ENCODE measurements at regions not wholly inside any gene's neighbourhood (a gene's known extent, or its start where the extent isn't known, plus 50 kb on each side); places are given as distances from the start of the nearest gene placed in this dataset.
"Not testable (repeated sequence)": the region's sequence is repeated elsewhere in the genome, so short reads cannot be mapped to it uniquely, and the experiment has no call there.

GRCh38 chr2:87533390-87534272 is 214.3 kb upstream of the PLGLB2 start:
- not testable (repeated sequence) for H3K4me3 ChIP-seq (ENCODE audit: low read depth, low read length); H3K4me1 ChIP-seq (ENCODE audit: control insufficient read depth, insufficient read depth, low read length); H3K27me3 ChIP-seq (ENCODE audit: control insufficient read depth, insufficient read depth, low read length); H3K36me3 ChIP-seq (ENCODE audit: control insufficient read depth, insufficient read depth, low read length); H3K27ac ChIP-seq (ENCODE audit: low read depth, low read length); H3K9ac ChIP-seq (ENCODE audit: low read depth, low read length); H3K9me3 ChIP-seq (ENCODE audit: control insufficient read depth, insufficient read depth, low read length)

- not testable (repeated sequence) for H3K9ac ChIP-seq (ENCODE audit: low read depth, low read length); H3K9me3 ChIP-seq (ENCODE audit: control insufficient read depth, insufficient read depth, low read length); H3K27me3 ChIP-seq (ENCODE audit: control insufficient read depth, insufficient read depth, low read length); H3K4me3 ChIP-seq (ENCODE audit: low read depth, low read length); H3K27ac ChIP-seq (ENCODE audit: low read depth, low read length); H3K4me1 ChIP-seq (ENCODE audit: control insufficient read depth, insufficient read depth, low read length); H3K36me3 ChIP-seq (ENCODE audit: control insufficient read depth, insufficient read depth, low read length)
These were observed 213.5 kb upstream of the PLGLB2 start for GRCh38 chr2:87534273-87534889.

GRCh38 chr2:87536427-87536826 is 211.5 kb upstream of the PLGLB2 start:
- H3K9ac ChIP-seq (ENCODE audit: low read depth, low read length); H3K9me3 ChIP-seq (ENCODE audit: control insufficient read depth, insufficient read depth, low read length); H3K4me1 ChIP-seq (ENCODE audit: control insufficient read depth, insufficient read depth, low read length); H3K27ac ChIP-seq (ENCODE audit: low read depth, low read length); H3K4me3 ChIP-seq (ENCODE audit: low read depth, low read length); H3K27me3 ChIP-seq (ENCODE audit: control insufficient read depth, insufficient read depth, low read length); H3K36me3 ChIP-seq (ENCODE audit: control insufficient read depth, insufficient read depth, low read length): not testable (repeated sequence)

GRCh38 chr2:87537251-87537671 is 210.6 kb upstream of the PLGLB2 start:
- H3K4me3 ChIP-seq (ENCODE audit: low read depth, low read length); H3K27me3 ChIP-seq (ENCODE audit: control insufficient read depth, insufficient read depth, low read length); H3K4me1 ChIP-seq (ENCODE audit: control insufficient read depth, insufficient read depth, low read length); H3K36me3 ChIP-seq (ENCODE audit: control insufficient read depth, insufficient read depth, low read length); H3K9me3 ChIP-seq (ENCODE audit: control insufficient read depth, insufficient read depth, low read length); H3K27ac ChIP-seq (ENCODE audit: low read depth, low read length); H3K9ac ChIP-seq (ENCODE audit: low read depth, low read length): not testable (repeated sequence)

GRCh38 chr2:87538268-87538667 is 209.6 kb upstream of the PLGLB2 start:
- not testable (repeated sequence) for H3K9ac ChIP-seq (ENCODE audit: low read depth, low read length); H3K9me3 ChIP-seq (ENCODE audit: control insufficient read depth, insufficient read depth, low read length); H3K27ac ChIP-seq (ENCODE audit: low read depth, low read length); H3K36me3 ChIP-seq (ENCODE audit: control insufficient read depth, insufficient read depth, low read length); H3K4me1 ChIP-seq (ENCODE audit: control insufficient read depth, insufficient read depth, low read length); H3K4me3 ChIP-seq (ENCODE audit: low read depth, low read length); H3K27me3 ChIP-seq (ENCODE audit: control insufficient read depth, insufficient read depth, low read length)

- not testable (repeated sequence) for H3K9ac ChIP-seq (ENCODE audit: low read depth, low read length); H3K27ac ChIP-seq (ENCODE audit: low read depth, low read length)
These were observed 208.5 kb upstream of the PLGLB2 start for GRCh38 chr2:87539151-87539943.

GRCh38 chr2:87540242-87540641 is 207.6 kb upstream of the PLGLB2 start:
- not testable (repeated sequence) for H3K27ac ChIP-seq (ENCODE audit: low read depth, low read length); H3K9ac ChIP-seq (ENCODE audit: low read depth, low read length); H3K9me3 ChIP-seq (ENCODE audit: control insufficient read depth, insufficient read depth, low read length); H3K36me3 ChIP-seq (ENCODE audit: control insufficient read depth, insufficient read depth, low read length); H3K4me1 ChIP-seq (ENCODE audit: control insufficient read depth, insufficient read depth, low read length); H3K27me3 ChIP-seq (ENCODE audit: control insufficient read depth, insufficient read depth, low read length); H3K4me3 ChIP-seq (ENCODE audit: low read depth, low read length)

More at GRCh38 chr2:87539151-87539943, 208.5 kb upstream of the PLGLB2 start:
- H3K9me3 ChIP-seq (ENCODE audit: control insufficient read depth, insufficient read depth, low read length); H3K4me1 ChIP-seq (ENCODE audit: control insufficient read depth, insufficient read depth, low read length); H3K4me3 ChIP-seq (ENCODE audit: low read depth, low read length); H3K36me3 ChIP-seq (ENCODE audit: control insufficient read depth, insufficient read depth, low read length); H3K27me3 ChIP-seq (ENCODE audit: control insufficient read depth, insufficient read depth, low read length): not testable (repeated sequence)

- not testable (repeated sequence) for H3K9me3 ChIP-seq (ENCODE audit: control insufficient read depth, insufficient read depth, low read length); H3K36me3 ChIP-seq (ENCODE audit: control insufficient read depth, insufficient read depth, low read length); H3K9ac ChIP-seq (ENCODE audit: low read depth, low read length); H3K4me1 ChIP-seq (ENCODE audit: control insufficient read depth, insufficient read depth, low read length); H3K27ac ChIP-seq (ENCODE audit: low read depth, low read length); H3K27me3 ChIP-seq (ENCODE audit: control insufficient read depth, insufficient read depth, low read length); H3K4me3 ChIP-seq (ENCODE audit: low read depth, low read length)
These were observed 205.2 kb upstream of the PLGLB2 start for GRCh38 chr2:87542599-87543174.

- not testable (repeated sequence) for H3K4me3 ChIP-seq (ENCODE audit: low read depth, low read length); H3K9ac ChIP-seq (ENCODE audit: low read depth, low read length); H3K4me1 ChIP-seq (ENCODE audit: control insufficient read depth, insufficient read depth, low read length); H3K36me3 ChIP-seq (ENCODE audit: control insufficient read depth, insufficient read depth, low read length); H3K9me3 ChIP-seq (ENCODE audit: control insufficient read depth, insufficient read depth, low read length); H3K27ac ChIP-seq (ENCODE audit: low read depth, low read length); H3K27me3 ChIP-seq (ENCODE audit: control insufficient read depth, insufficient read depth, low read length)
These were observed 204.1 kb upstream of the PLGLB2 start for GRCh38 chr2:87543797-87544196.

- not testable (repeated sequence) for H3K9me3 ChIP-seq (ENCODE audit: control insufficient read depth, insufficient read depth, low read length); H3K9ac ChIP-seq (ENCODE audit: low read depth, low read length); H3K4me3 ChIP-seq (ENCODE audit: low read depth, low read length); H3K27ac ChIP-seq (ENCODE audit: low read depth, low read length); H3K36me3 ChIP-seq (ENCODE audit: control insufficient read depth, insufficient read depth, low read length); H3K4me1 ChIP-seq (ENCODE audit: control insufficient read depth, insufficient read depth, low read length); H3K27me3 ChIP-seq (ENCODE audit: control insufficient read depth, insufficient read depth, low read length)
These were observed 200.8 kb upstream of the PLGLB2 start for GRCh38 chr2:87547106-87547505.

- H3K9me3 ChIP-seq (ENCODE audit: control insufficient read depth, insufficient read depth, low read length); H3K27me3 ChIP-seq (ENCODE audit: control insufficient read depth, insufficient read depth, low read length); H3K36me3 ChIP-seq (ENCODE audit: control insufficient read depth, insufficient read depth, low read length); H3K9ac ChIP-seq (ENCODE audit: low read depth, low read length); H3K4me3 ChIP-seq (ENCODE audit: low read depth, low read length); H3K4me1 ChIP-seq (ENCODE audit: control insufficient read depth, insufficient read depth, low read length); H3K27ac ChIP-seq (ENCODE audit: low read depth, low read length): not testable (repeated sequence)
These were observed 199.9 kb upstream of the PLGLB2 start for GRCh38 chr2:87547966-87548365.
